Colonic mucosa (tissue), 4 donors: ENCODE measurements at regions not wholly inside any gene's neighbourhood (a gene's known extent, or its start where the extent isn't known, plus 50 kb on each side); places are given as distances from the start of the nearest gene placed in this dataset.

Source experiments
- DNase-seq: peaks from one replicate; pipeline ENCODE4 v3.0.0-alpha.2; 2020
- H3K27ac ChIP-seq: fragments of 200-600 bp; one replicate; pipeline ENCODE4 v1.8.0; 2021
- H3K27me3 ChIP-seq: fragments of 200-600 bp; one replicate; pipeline ENCODE4 v1.8.0; 2021
- H3K36me3 ChIP-seq: fragments of 200-600 bp; one replicate; pipeline ENCODE4 v1.8.0; 2021
- H3K4me1 ChIP-seq: fragments of 200-600 bp; one replicate; pipeline ENCODE4 v1.8.0; 2021; ENCODE audit warnings: mild to moderate bottlenecking
- H3K4me3 ChIP-seq: fragments of 200-600 bp; one replicate; pipeline ENCODE4 v1.8.0; 2021
- H3K9ac ChIP-seq, 2 donors: one replicate each; pipeline ENCODE4 v1.7.0; 2013; ENCODE audit warnings: control low read depth in 2 of 2, low read depth in 2 of 2, low read length in 2 of 2
- H3K9me3 ChIP-seq: fragments of 200-600 bp; one replicate; pipeline ENCODE4 v1.8.0; 2021
- intact Hi-C: fragments of 100-400 bp; cut with DNase I; formaldehyde crosslinking; loops from one replicate; pipeline ENCODE4 v1.14.1; 2022
- TF ChIP-seq, protein P1 (sequence below): fragments of 200-600 bp; IDR thresholded peaks from one replicate; pipeline ENCODE4 v1.8.0; 2022; ENCODE audit warnings: antibody characterized with exemption, mild to moderate bottlenecking
- donor health status: healthy.
- donor health status: DM: no; HTN: no; CAD: no.
- donor health status: DM: no; HTN: no; CAD: no.

DNA sequence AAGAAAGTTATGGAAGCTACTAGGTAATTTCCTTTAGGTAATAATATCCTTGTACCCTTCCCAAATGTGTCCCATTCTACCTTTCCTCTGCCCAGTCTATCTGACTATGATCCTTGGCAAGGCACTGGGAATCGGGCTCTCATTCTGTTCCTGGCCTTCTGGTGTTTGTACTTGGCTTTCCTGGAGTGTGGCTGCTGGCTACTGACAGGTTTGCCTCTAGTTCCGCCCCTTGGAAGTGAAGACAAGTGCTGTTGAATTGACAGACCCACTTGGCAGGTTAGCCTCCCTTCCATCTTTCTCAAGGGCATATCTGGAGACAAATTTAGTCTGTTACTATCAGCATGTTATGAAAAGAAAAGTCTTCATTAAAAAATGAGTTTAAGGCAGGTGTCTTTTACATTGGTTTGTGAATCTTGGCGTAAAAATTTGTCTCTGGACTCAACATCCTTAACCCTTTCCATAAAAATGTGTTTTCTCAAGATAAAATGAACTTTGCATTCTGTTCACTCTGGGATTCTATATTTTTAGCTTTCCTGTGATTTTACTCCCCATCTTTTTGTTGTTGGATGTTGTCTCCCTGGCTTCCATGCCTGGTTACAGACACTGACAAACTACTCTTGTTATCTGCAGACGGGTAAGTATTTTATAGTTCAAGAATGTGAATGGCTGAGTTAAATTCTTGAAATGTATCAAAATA lies 287.4 kb upstream of the PDGFD start:
- intact Hi-C loops: no loop called here
- Histone ChIP-seq H3K4me1 (no peaks in the 10 kb centered on the region), H3K9ac (no peak overlapping the region), H3K27ac (no peak overlapping the region), H3K9me3 (no peaks in the 10 kb centered on the region), H3K4me3 (no peak overlapping the region), H3K27me3 (no peaks in the 10 kb centered on the region), H3K36me3 (no peaks in the 10 kb centered on the region)
- no peak for DNase-seq
- TF ChIP-seq, protein P1, sequence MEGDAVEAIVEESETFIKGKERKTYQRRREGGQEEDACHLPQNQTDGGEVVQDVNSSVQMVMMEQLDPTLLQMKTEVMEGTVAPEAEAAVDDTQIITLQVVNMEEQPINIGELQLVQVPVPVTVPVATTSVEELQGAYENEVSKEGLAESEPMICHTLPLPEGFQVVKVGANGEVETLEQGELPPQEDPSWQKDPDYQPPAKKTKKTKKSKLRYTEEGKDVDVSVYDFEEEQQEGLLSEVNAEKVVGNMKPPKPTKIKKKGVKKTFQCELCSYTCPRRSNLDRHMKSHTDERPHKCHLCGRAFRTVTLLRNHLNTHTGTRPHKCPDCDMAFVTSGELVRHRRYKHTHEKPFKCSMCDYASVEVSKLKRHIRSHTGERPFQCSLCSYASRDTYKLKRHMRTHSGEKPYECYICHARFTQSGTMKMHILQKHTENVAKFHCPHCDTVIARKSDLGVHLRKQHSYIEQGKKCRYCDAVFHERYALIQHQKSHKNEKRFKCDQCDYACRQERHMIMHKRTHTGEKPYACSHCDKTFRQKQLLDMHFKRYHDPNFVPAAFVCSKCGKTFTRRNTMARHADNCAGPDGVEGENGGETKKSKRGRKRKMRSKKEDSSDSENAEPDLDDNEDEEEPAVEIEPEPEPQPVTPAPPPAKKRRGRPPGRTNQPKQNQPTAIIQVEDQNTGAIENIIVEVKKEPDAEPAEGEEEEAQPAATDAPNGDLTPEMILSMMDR: no peak

DNA sequence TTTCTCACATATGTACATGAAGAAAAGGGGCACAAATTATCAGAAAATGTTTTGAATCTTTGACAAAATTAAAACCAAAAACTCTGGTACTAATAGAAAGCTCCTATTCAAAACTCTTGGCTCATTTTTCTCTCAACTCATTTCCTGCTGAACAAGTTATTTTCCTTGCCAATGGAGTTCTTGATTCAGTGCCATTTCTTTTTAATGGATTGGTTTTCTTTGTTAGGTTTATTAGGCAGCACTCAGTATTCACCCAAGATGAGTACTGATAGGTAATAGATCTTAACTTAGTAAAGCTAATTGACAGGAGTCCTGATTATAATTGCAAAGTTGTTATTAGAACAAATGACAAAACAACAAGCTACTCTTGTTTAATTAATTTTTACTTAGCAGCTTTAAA lies 279.4 kb upstream of the PDGFD start:
- Histone ChIP-seq H3K27ac (no peak overlapping the region), H3K9ac (no peak overlapping the region), H3K4me3 (no peak overlapping the region), H3K9me3 (no peaks in the 10 kb centered on the region), H3K36me3 (no peaks in the 10 kb centered on the region), H3K4me1 (no peaks in the 10 kb centered on the region), H3K27me3 (no peaks in the 10 kb centered on the region)
- intact Hi-C loops: no loop called here
- TF ChIP-seq, protein P1: no peak
- no peak for DNase-seq

DNA sequence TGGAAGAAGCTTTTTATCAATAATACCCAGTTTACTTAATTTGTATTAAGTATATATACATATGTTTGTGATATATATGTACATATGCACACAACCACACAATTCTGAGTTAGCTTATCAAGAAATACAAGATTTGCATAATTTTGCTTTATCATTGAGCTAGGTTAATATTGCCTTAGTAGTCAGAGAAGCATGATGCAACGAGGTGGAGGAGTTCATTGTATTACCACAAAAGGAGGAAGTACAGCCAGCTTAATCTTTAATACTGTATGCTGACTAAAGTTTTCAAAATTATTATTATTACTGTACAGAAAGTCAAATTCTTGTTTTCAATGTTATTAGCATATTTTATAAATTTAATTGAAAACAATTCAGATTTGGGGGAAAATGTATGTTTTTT lies 278.4 kb upstream of the PDGFD start:
- Histone ChIP-seq H3K4me1 (no peaks in the 10 kb centered on the region), H3K4me3 (no peak overlapping the region), H3K27ac (no peak overlapping the region), H3K9ac (no peak overlapping the region), H3K36me3 (no peaks in the 10 kb centered on the region), H3K27me3 (no peaks in the 10 kb centered on the region), H3K9me3 (no peaks in the 10 kb centered on the region)
- intact Hi-C loops: no loop called here
- TF ChIP-seq, protein P1: no peak
- DNase-seq: no peak

DNA sequence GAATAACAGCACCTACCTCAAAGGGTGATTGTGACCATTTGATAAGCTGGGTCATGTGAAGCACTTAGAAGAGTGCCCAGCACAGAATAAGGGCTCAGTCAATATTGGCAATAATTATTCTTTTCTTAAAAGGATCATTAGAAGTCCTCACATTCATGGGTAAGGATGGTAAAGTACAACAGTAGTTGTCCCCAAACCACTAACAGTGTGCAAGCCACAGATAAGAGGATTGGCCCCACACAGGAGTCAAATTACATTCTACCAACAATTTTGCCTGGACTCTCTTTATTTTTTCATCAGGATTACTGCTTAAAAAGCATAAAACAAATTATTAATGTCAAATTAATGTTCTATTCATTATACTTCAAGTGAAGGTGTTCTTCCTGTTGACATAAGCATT lies 271.5 kb upstream of the PDGFD start:
- Histone ChIP-seq H3K27ac (no peak overlapping the region), H3K27me3 (no peaks in the 10 kb centered on the region), H3K36me3 (no peaks in the 10 kb centered on the region), H3K4me1 (no peaks in the 10 kb centered on the region), H3K9me3 (no peaks in the 10 kb centered on the region), H3K4me3 (no peak overlapping the region), H3K9ac (no peak overlapping the region)
- intact Hi-C loops: no loop called here
- TF ChIP-seq, protein P1: no peak
- DNase-seq: no peak

DNA sequence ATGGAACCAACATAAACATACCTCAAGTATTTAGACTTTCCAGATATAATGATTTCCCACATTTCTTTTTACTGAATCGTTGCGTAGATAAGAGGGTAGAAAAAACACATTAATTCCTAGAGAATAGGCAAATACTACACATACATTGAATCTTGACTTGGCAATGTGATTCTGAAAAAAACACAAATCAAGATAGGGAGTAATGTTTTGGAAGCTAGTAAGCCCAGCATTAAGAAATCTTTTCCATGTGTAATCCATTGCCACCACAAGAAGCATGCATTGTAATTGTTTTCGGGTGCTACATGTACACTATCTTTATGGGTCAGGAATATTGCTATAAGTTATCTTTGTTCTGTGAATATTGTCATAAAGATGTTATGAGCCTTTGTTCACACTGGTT lies 269.8 kb upstream of the PDGFD start:
- Histone ChIP-seq H3K4me1 (no peaks in the 10 kb centered on the region), H3K9ac (no peak overlapping the region), H3K27ac (no peak overlapping the region), H3K36me3 (no peaks in the 10 kb centered on the region), H3K27me3 (no peaks in the 10 kb centered on the region), H3K9me3 (no peaks in the 10 kb centered on the region), H3K4me3 (no peak overlapping the region)
- TF ChIP-seq, protein P1: no peak
- DNase-seq: no peak
- intact Hi-C loops: no loop called here
